ENCODE measurements at regions not wholly inside any gene's neighbourhood (a gene's known extent, or its start where the extent isn't known, plus 50 kb on each side); places are given as distances from the start of the nearest gene placed in this dataset.
"Not testable (repeated sequence)": the region's sequence is repeated elsewhere in the genome, so short reads cannot be mapped to it uniquely, and the experiment has no call there.

GRCh38 chr3:43818229-43818628, 127.5 kb downstream of the ABHD5 start:
- no peak overlapping the region for H3K4me3 ChIP-seq (ENCODE audit: low read depth, low read length)
- TF ChIP-seq CTCF (conservative IDR thresholded peaks at IDR 0.05; ENCODE audit: low read depth, low read length): no peak
- DNase-seq (ENCODE audit: low read depth): no peak

GRCh38 chr3:43838009-43838758, 147.4 kb downstream of the ABHD5 start:
- no peak for TF ChIP-seq CTCF (conservative IDR thresholded peaks at IDR 0.05; ENCODE audit: low read depth, low read length)
- DNase-seq (ENCODE audit: low read depth): no peak
- H3K4me3 ChIP-seq (ENCODE audit: low read depth, low read length): no peak overlapping the region

- no peak for DNase-seq (ENCODE audit: low read depth)
- no peak overlapping the region for H3K4me3 ChIP-seq (ENCODE audit: low read depth, low read length)
- TF ChIP-seq CTCF (conservative IDR thresholded peaks at IDR 0.05; ENCODE audit: low read depth, low read length): peak; percentile 44
Observed at GRCh38 chr3:43838877-43839276, 148.1 kb downstream of the ABHD5 start.

GRCh38 chr3:43843386-43843785, 152.6 kb downstream of the ABHD5 start:
- no peak overlapping the region for H3K4me3 ChIP-seq (ENCODE audit: low read depth, low read length)
- no peak for DNase-seq (ENCODE audit: low read depth)
- no peak for TF ChIP-seq CTCF (conservative IDR thresholded peaks at IDR 0.05; ENCODE audit: low read depth, low read length)

GRCh38 chr3:43844757-43845156, 154.0 kb downstream of the ABHD5 start:
- H3K4me3 ChIP-seq (ENCODE audit: low read depth, low read length): no peak overlapping the region
- DNase-seq (ENCODE audit: low read depth): no peak
- TF ChIP-seq CTCF (conservative IDR thresholded peaks at IDR 0.05; ENCODE audit: low read depth, low read length): no peak

DNA sequence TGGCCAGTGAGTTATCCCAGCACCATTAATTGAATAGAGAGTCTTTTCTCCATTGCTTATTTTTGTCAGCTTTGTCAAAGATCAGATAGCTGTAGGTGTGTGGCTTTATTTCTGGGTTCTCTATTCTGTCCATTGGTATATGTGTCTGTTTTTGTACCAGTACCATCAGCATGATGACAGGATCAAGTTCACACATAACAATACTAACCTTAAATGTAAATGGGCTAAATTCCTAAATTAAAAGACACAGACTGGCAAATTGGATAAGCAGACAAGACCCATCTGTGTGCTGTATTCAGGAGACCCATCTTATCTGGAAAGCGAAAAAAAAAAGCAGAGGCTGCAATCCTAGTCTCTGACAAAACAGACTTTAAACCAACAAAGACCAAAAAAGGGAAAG, 154.8 kb downstream of the ABHD5 start:
- DNase-seq (ENCODE audit: low read depth); H3K4me3 ChIP-seq (ENCODE audit: low read depth, low read length): not testable (repeated sequence)

DNA sequence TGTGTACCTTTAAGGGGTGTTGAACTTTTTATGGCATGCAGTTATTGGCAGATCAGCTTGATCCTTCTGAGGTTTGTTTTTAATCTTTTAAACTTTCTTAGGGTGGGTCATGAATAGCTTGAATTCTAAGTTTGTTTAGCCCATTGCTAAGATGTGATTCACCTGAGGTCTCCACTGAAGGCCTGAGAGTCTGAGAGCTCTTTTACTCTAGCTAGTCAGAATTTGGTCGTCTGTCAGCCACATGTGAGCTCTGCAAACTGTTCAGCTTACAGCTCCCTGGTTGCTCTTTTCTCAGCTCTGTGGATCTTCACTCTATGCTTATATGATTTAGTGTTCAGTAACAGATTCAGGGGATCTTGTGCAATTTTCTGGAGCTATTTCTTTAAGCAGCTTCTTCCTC, 161.3 kb downstream of the ABHD5 start:
- no peak for TF ChIP-seq CTCF (conservative IDR thresholded peaks at IDR 0.05; ENCODE audit: low read depth, low read length)
- DNase-seq (ENCODE audit: low read depth): no peak
- no peak overlapping the region for H3K4me3 ChIP-seq (ENCODE audit: low read depth, low read length)

Data from epithelial cell of proximal tubule (primary cell).